K562 (cell line): ENCODE measurements at regions not wholly inside any gene's neighbourhood (a gene's known extent, or its start where the extent isn't known, plus 50 kb on each side); places are given as distances from the start of the nearest gene placed in this dataset.

ENCODE experiments used
- ATAC-seq: fragments of 200-7000 bp; cut with Tn5 transposase; 3 replicates; pipeline ENCODE4 v1.9.1; 2020; ENCODE audit warnings: moderate library complexity
- BruUV-seq: library from RNA; stranded (reverse); fragments of 400-500 nt; replicated peaks from 2 replicates; lab custom pipeline; 2021; lab: Mats Ljungman, UMichigan
- CTCF ChIA-PET: fragments of 300-600 bp; formaldehyde crosslinking; extraction: SDS; loops from one replicate; lab custom pipeline; 2021; ENCODE audit warnings: low intra/inter-chr PET ratio; lab: Yijun Ruan, JAX
- POLR2A ChIA-PET: fragments of 300-600, 350-650 bp; sonication (Branson Sonifier 250); formaldehyde crosslinking; extraction: SDS; loops from one replicate; lab custom pipeline; 2021; ENCODE audit warnings: antibody characterized with exemption, inconsistent platforms; lab: Yijun Ruan, JAX
- DNase-seq, 4 experiments: peaks; one replicate each; pipeline versions ENCODE4 v3.0.0 to v3.0.0-alpha.2; 2011 to 2018; ENCODE audit warnings: low spot score in 3 of 4, mixed read lengths in 3 of 4; ENCODE audit errors: extremely low read depth in 1 of 4
- FAIRE-seq: peaks from 2 replicates; lab custom pipeline; 2011; peaks lifted over from hg19 to GRCh38; lab: Jason Lieb, UNC
- H2AFZ ChIP-seq: 2 replicates; pipeline ENCODE4 v1.6.0; 2011; ENCODE audit warnings: low read depth, low read length, control low read depth, inconsistent platforms
- H3K27ac ChIP-seq: fragments of 200-600 bp; 3 replicates; pipeline ENCODE4 v1.8.0; 2011; ENCODE audit warnings: low read depth, mild to moderate bottlenecking, control low read depth, inconsistent platforms, low read length, moderate library complexity, mixed read lengths; ENCODE audit errors: extremely low read depth
- H3K27me3 ChIP-seq, 2 experiments: fragments of 300-600 bp in 1 of 2; 2 replicates in 1 of 2; 3 replicates in 1 of 2; pipeline versions ENCODE4 v1.6.0 to v1.8.0; 2011; ENCODE audit warnings: inconsistent platforms in 2 of 2, low read length in 2 of 2, mild to moderate bottlenecking in 1 of 2, mixed read lengths in 1 of 2, moderate library complexity in 1 of 2; ENCODE audit not compliant: control insufficient read depth in 2 of 2, insufficient read depth in 2 of 2
- H3K36me3 ChIP-seq: fragments of 300-600 bp; 3 replicates; pipeline ENCODE4 v1.8.0; 2011; ENCODE audit warnings: mild to moderate bottlenecking, low read length, inconsistent platforms; ENCODE audit not compliant: control insufficient read depth, insufficient read depth
- H3K4me1 ChIP-seq, 2 experiments: fragments of 200-600 bp in 1 of 2; replicated peaks in 1 of 2; 2 replicates in 1 of 2; 3 replicates in 1 of 2; pipeline versions ENCODE4 v1.5.1 to v1.8.0; 2011; ENCODE audit warnings: inconsistent platforms in 2 of 2, low read length in 2 of 2, mild to moderate bottlenecking in 1 of 2, mixed read lengths in 1 of 2, moderate library complexity in 1 of 2; ENCODE audit not compliant: control insufficient read depth in 2 of 2, insufficient read depth in 2 of 2
- H3K4me2 ChIP-seq: 2 replicates; pipeline ENCODE4 v1.6.1; 2011; ENCODE audit warnings: low read length, control low read depth, inconsistent platforms, mixed read lengths; ENCODE audit not compliant: insufficient read depth
- H3K4me3 ChIP-seq: fragments of 200-600 bp; sonication (generic), shearing (Covaris generic); 2 replicates; pipeline ENCODE4 v1.5.1; 2016; ENCODE audit warnings: control low read depth, inconsistent platforms
- H3K79me2 ChIP-seq: fragments of 200-600 bp; 3 replicates; pipeline ENCODE4 v1.8.0; 2011; ENCODE audit warnings: low read length, inconsistent platforms; ENCODE audit not compliant: control insufficient read depth, insufficient read depth
- H3K9ac ChIP-seq, 2 experiments: 2 replicates each; pipeline versions ENCODE4 v1.6.0 to v1.6.1; 2011; ENCODE audit warnings: low read depth in 2 of 2, low read length in 2 of 2, control low read depth in 1 of 2, inconsistent platforms in 1 of 2, mild to moderate bottlenecking in 1 of 2, mixed read lengths in 1 of 2; ENCODE audit not compliant: insufficient read depth in 1 of 2
- H3K9me1 ChIP-seq: one replicate; pipeline ENCODE4 v1.6.0; 2011; ENCODE audit warnings: inconsistent platforms, mild to moderate bottlenecking, low read length, moderate library complexity; ENCODE audit not compliant: control insufficient read depth, insufficient read depth
- H3K9me3 ChIP-seq: replicated peaks from 2 replicates; pipeline ENCODE4 v1.5.1; 2011; ENCODE audit warnings: low read depth, low read length, inconsistent platforms; ENCODE audit not compliant: control insufficient read depth, insufficient read depth
- H4K20me1 ChIP-seq: replicated peaks from 2 replicates; pipeline ENCODE4 v1.6.1; 2011; ENCODE audit warnings: low read length, inconsistent platforms, mixed read lengths; ENCODE audit not compliant: control insufficient read depth, insufficient read depth
- C11orf30 ChIP-seq: fragments of 450-650 bp; IDR thresholded peaks from 2 replicates; pipeline ENCODE4 v1.6.1; 2016; ENCODE audit warnings: low read depth, mild to moderate bottlenecking
- E2F8 ChIP-seq: fragments of 450-650 bp; IDR thresholded peaks from 2 replicates; pipeline ENCODE4 v1.7.1; 2018; ENCODE audit warnings: mild to moderate bottlenecking, low read depth; ENCODE audit not compliant: partially characterized antibody
- KHSRP ChIP-seq: fragments of 450-650 bp; IDR thresholded peaks from 2 replicates; pipeline ENCODE4 v1.6.1; 2017
- MAFF ChIP-seq: IDR thresholded peaks from 2 replicates; pipeline ENCODE4 v1.6.1; 2012; ENCODE audit warnings: low read length, improper control_type of control experiment
- MAFG ChIP-seq: fragments of 450-650 bp; conservative IDR thresholded peaks from 2 replicates; pipeline ENCODE4 v1.6.1; 2016; ENCODE audit warnings: missing genetic modification characterization, missing compliant biosample characterization
- MAFK ChIP-seq: IDR thresholded peaks from 2 replicates; pipeline ENCODE4 v1.6.1; 2011; ENCODE audit warnings: low read length, improper control_type of control experiment
- RBM39 ChIP-seq: fragments of 200-400 bp; formaldehyde crosslinking; optimal IDR thresholded peaks from 2 replicates; pipeline ENCODE3; 2018; ENCODE audit warnings: low read depth, low read length
- ZNF224 ChIP-seq: sonication (generic); formaldehyde crosslinking; IDR thresholded peaks from 2 replicates; pipeline ENCODE4 v1.8.0; 2022; ENCODE audit warnings: mild to moderate bottlenecking, missing genetic modification reagents
- ZNF507 ChIP-seq: conservative IDR thresholded peaks from 2 replicates; pipeline ENCODE4 v1.6.1; 2017; ENCODE audit warnings: missing genetic modification characterization, missing compliant biosample characterization
- WGBS: fragments of 100-300 bp; shearing (Covaris generic); methylation state at CpG from one replicate; pipeline ENCODE4 v1.1.6; 2016; ENCODE audit warnings: low coverage, mixed read lengths; ENCODE audit not compliant: insufficient coverage; ENCODE audit errors: missing lambda C conversion rate; 5-methylcytosine and 5-hydroxymethylcytosine counted together
- in situ Hi-C: fragments of 300-500 bp; cut with MboI; formaldehyde crosslinking; loops from 4 replicates; pipeline ENCODE4 v1.15.0; 2018; ENCODE audit warnings: inconsistent platforms, mixed read lengths
- intact Hi-C: fragments of 100-400 bp; cut with micrococcal nuclease; formaldehyde crosslinking; loops from 2 replicates; pipeline ENCODE4 v1.14.2; 2022
- TF ChIP-seq, protein P1 (sequence below), 2 experiments: fragments of 450-650 bp in 1 of 2; sonication (generic) in 1 of 2; formaldehyde crosslinking in 1 of 2; IDR thresholded peaks in 1 of 2; conservative IDR thresholded peaks in 1 of 2; 2 replicates each; pipeline versions ENCODE4 v1.6.1 to v1.8.1; 2016 to 2023; ENCODE audit warnings: mild to moderate bottlenecking in 2 of 2, moderate library complexity in 2 of 2, inconsistent platforms in 1 of 2, missing genetic modification reagents in 1 of 2
- TF ChIP-seq, protein P2 (sequence below): sonication (generic); formaldehyde crosslinking; IDR thresholded peaks from 2 replicates; pipeline ENCODE4 v1.8.1; 2023; ENCODE audit warnings: mild to moderate bottlenecking, missing genetic modification reagents

GRCh38 chr20:52441710-52442109 is 250.1 kb upstream of the ZFP64 start:
- in situ Hi-C loops = no loop called here
- no peaks in the 10 kb centered on the region; a peak in 1 of 5 replicates for H3K4me1 ChIP-seq
- no peaks in the 10 kb centered on the region for H3K9me3 ChIP-seq
- no TSS peak for BruUV-seq
- no peaks in the 10 kb centered on the region for H3K36me3 ChIP-seq
- H3K79me2 ChIP-seq = no peaks in the 10 kb centered on the region
- FAIRE-seq (no peak), ATAC-seq (no peak), DNase-seq (no peak)
- ChIA-PET POLR2A (no interaction called here), CTCF (no interaction called here)
- H3K4me2 ChIP-seq = no peak overlapping the region
- H3K9ac ChIP-seq = no peak overlapping the region
- 20% methylated on average over 5 of the region's 5 CpGs for WGBS
- no peaks in the 10 kb centered on the region for H4K20me1 ChIP-seq
- no peaks in the 10 kb centered on the region for H3K9me1 ChIP-seq
- TF ChIP-seq ZNF224 (CRISPR knock-in tag) (no peak), RBM39 (no peak)
- TF ChIP-seq, protein P1, sequence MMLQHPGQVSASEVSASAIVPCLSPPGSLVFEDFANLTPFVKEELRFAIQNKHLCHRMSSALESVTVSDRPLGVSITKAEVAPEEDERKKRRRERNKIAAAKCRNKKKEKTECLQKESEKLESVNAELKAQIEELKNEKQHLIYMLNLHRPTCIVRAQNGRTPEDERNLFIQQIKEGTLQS (IDR thresholded peaks at IDR 0.05) = no peak
- TF ChIP-seq, protein P1 (CRISPR knock-in tag; conservative IDR thresholded peaks at IDR 0.05) = no peak
- intact Hi-C loops = no loop called here
- no peak overlapping the region for H3K27ac ChIP-seq
- H3K4me3 ChIP-seq = no peak overlapping the region
- no peak overlapping the region for H2AFZ ChIP-seq
- no peaks in the 10 kb centered on the region for H3K27me3 ChIP-seq

DNA sequence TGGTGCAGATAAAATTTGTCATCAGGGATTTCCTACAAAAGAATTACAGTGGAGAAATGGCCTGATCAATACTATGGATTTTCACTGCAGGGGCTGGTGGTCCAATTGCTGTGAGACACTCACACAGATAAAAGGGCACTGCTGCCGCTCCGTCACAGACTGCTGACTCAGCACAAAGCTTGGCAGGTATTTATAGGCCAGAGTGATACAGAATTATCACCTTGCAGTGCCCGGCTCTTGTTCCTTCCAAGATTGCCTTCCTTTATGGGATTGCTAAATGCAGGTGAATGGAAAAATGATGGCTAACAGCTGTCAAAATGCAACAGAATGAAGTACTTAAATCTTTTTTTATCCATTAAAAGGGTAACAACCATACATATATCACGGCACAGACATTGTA is 247.8 kb upstream of the ZFP64 start:
- H3K9me1 ChIP-seq = no peaks in the 10 kb centered on the region
- H3K4me1 ChIP-seq = no peaks in the 10 kb centered on the region
- no peak overlapping the region for H3K4me3 ChIP-seq
- in situ Hi-C loops = no loop called here
- H3K27ac ChIP-seq = no peak overlapping the region
- no peak overlapping the region for H2AFZ ChIP-seq
- intact Hi-C loops = no loop called here
- no peaks in the 10 kb centered on the region for H3K9me3 ChIP-seq
- FAIRE-seq (no peak), ATAC-seq (no peak), DNase-seq (no peak)
- H3K9ac ChIP-seq = no peak overlapping the region
- H3K36me3 ChIP-seq = no peaks in the 10 kb centered on the region
- no peaks in the 10 kb centered on the region for H4K20me1 ChIP-seq
- BruUV-seq = no TSS peak
- H3K79me2 ChIP-seq = no peaks in the 10 kb centered on the region
- no peak overlapping the region for H3K4me2 ChIP-seq
- WGBS = 21% methylated on average over 4 of the region's 4 CpGs
- ChIA-PET POLR2A (no interaction called here), CTCF (no interaction called here)
- H3K27me3 ChIP-seq = no peaks in the 10 kb centered on the region
- TF ChIP-seq KHSRP = no peak
- TF ChIP-seq E2F8 = no peak
- TF ChIP-seq, protein P2, sequence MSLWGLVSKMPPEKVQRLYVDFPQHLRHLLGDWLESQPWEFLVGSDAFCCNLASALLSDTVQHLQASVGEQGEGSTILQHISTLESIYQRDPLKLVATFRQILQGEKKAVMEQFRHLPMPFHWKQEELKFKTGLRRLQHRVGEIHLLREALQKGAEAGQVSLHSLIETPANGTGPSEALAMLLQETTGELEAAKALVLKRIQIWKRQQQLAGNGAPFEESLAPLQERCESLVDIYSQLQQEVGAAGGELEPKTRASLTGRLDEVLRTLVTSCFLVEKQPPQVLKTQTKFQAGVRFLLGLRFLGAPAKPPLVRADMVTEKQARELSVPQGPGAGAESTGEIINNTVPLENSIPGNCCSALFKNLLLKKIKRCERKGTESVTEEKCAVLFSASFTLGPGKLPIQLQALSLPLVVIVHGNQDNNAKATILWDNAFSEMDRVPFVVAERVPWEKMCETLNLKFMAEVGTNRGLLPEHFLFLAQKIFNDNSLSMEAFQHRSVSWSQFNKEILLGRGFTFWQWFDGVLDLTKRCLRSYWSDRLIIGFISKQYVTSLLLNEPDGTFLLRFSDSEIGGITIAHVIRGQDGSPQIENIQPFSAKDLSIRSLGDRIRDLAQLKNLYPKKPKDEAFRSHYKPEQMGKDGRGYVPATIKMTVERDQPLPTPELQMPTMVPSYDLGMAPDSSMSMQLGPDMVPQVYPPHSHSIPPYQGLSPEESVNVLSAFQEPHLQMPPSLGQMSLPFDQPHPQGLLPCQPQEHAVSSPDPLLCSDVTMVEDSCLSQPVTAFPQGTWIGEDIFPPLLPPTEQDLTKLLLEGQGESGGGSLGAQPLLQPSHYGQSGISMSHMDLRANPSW (CRISPR knock-in tag) = no peak
- TF ChIP-seq MAFK = peak; percentile 98
- peak; percentile 82 for TF ChIP-seq C11orf30
- no peak for TF ChIP-seq ZNF507
- TF ChIP-seq MAFG (tag) = peak; percentile 81
- TF ChIP-seq MAFF = peak; percentile 95
